Tibial artery (tissue), 4 donors: ENCODE measurements at regions not wholly inside any gene's neighbourhood (a gene's known extent, or its start where the extent isn't known, plus 50 kb on each side); places are given as distances from the start of the nearest gene placed in this dataset.

Source experiments
- DNase-seq, 2 donors: peaks; one replicate each; pipeline ENCODE4 v3.0.0-alpha.2; 2019
- H3K27ac ChIP-seq, 2 donors: fragments of 200-600 bp; sonication (generic) in 1 of 2; 1 replicate in 1 of 2; 2 replicates in 1 of 2; pipeline ENCODE4 v1.5.1; 2018 to 2019; ENCODE audit warnings: mild to moderate bottlenecking in 1 of 2
- H3K27me3 ChIP-seq, 2 donors: fragments of 200-600 bp; sonication (generic) in 1 of 2; one replicate each; pipeline versions ENCODE4 v1.5.1 to v1.6.0; 2016 to 2019
- H3K36me3 ChIP-seq, 3 donors: fragments of 200-600 bp; sonication (generic) in 2 of 3; one replicate each; pipeline ENCODE4 v1.5.1; 2016 to 2019; ENCODE audit warnings: mild to moderate bottlenecking in 2 of 3
- H3K4me1 ChIP-seq, 4 donors: fragments of 200-600 bp; sonication (generic) in 2 of 4; 1 replicate in 3 of 4; 2 replicates in 1 of 4; pipeline ENCODE4 v1.5.1; 2016 to 2019
- H3K4me3 ChIP-seq, 2 donors: fragments of 200-600 bp; sonication (generic) in 1 of 2; 1 replicate in 1 of 2; 2 replicates in 1 of 2; pipeline ENCODE4 v1.5.1; 2018 to 2019; ENCODE audit warnings: mild to moderate bottlenecking in 2 of 2
- H3K9me3 ChIP-seq, 3 donors: fragments of 200-600 bp; sonication (generic) in 1 of 3; one replicate each; pipeline ENCODE4 v1.5.1; 2016 to 2019
- CTCF ChIP-seq, 2 experiments: fragments of 200-600 bp in 1 of 2; fragments of 450-650 bp in 1 of 2; IDR thresholded peaks; one replicate each; pipeline ENCODE4 v1.5.1; 2017 to 2019; ENCODE audit warnings: antibody characterized with exemption in 2 of 2, mild to moderate bottlenecking in 1 of 2, moderate library complexity in 1 of 2
- intact Hi-C: fragments of 100-400 bp; cut with DNase I; formaldehyde crosslinking; loops from one replicate; pipeline ENCODE4 v1.15.0; 2023; ENCODE audit warnings: low total_unique reads

GRCh38 chr12:5223881-5224280 is 180.2 kb downstream of the KCNA5 start:
- Histone ChIP-seq H3K4me1 (no peaks in the 10 kb centered on the region), H3K36me3 (no peaks in the 10 kb centered on the region), H3K27me3 (no peaks in the 10 kb centered on the region), H3K4me3 (no peak overlapping the region), H3K9me3 (no peaks in the 10 kb centered on the region), H3K27ac (no peak overlapping the region)
- no peak for DNase-seq
- TF ChIP-seq CTCF (IDR thresholded peaks at IDR 0.05) = no peak
- intact Hi-C loops = no loop called here

- no peak for DNase-seq
- no peak for TF ChIP-seq CTCF (IDR thresholded peaks at IDR 0.05)
- intact Hi-C loops = no loop called here
These were observed 182.9 kb downstream of the KCNA5 start for GRCh38 chr12:5226581-5226980.

GRCh38 chr12:5227708-5228373 is 184.2 kb downstream of the KCNA5 start:
- intact Hi-C loops = no loop called here
- Histone ChIP-seq H3K9me3 (no peaks in the 10 kb centered on the region), H3K27me3 (no peaks in the 10 kb centered on the region), H3K27ac (no peak overlapping the region), H3K4me3 (no peak overlapping the region), H3K4me1 (no peaks in the 10 kb centered on the region), H3K36me3 (no peaks in the 10 kb centered on the region)
- DNase-seq = no peak
- TF ChIP-seq CTCF (IDR thresholded peaks at IDR 0.05) = no peak

More at GRCh38 chr12:5226581-5226980, 182.9 kb downstream of the KCNA5 start:
- Histone ChIP-seq H3K9me3 (no peaks in the 10 kb centered on the region), H3K4me1 (no peaks in the 10 kb centered on the region), H3K27ac (no peak overlapping the region), H3K4me3 (no peak overlapping the region), H3K27me3 (no peaks in the 10 kb centered on the region), H3K36me3 (no peaks in the 10 kb centered on the region)

GRCh38 chr12:5230156-5230555 is 186.5 kb downstream of the KCNA5 start:
- Histone ChIP-seq H3K9me3 (no peaks in the 10 kb centered on the region), H3K4me1 (no peaks in the 10 kb centered on the region), H3K36me3 (no peaks in the 10 kb centered on the region), H3K27ac (no peak overlapping the region), H3K27me3 (no peaks in the 10 kb centered on the region), H3K4me3 (no peak overlapping the region)
- DNase-seq = no peak
- intact Hi-C loops = no loop called here
- TF ChIP-seq CTCF (IDR thresholded peaks at IDR 0.05) = no peak

- Histone ChIP-seq H3K27me3 (no peaks in the 10 kb centered on the region), H3K9me3 (no peaks in the 10 kb centered on the region), H3K4me1 (no peaks in the 10 kb centered on the region), H3K4me3 (no peak overlapping the region), H3K27ac (no peak overlapping the region), H3K36me3 (no peaks in the 10 kb centered on the region)
- intact Hi-C loops = no loop called here
- DNase-seq = no peak
- no peak for TF ChIP-seq CTCF (IDR thresholded peaks at IDR 0.05)
These were observed 187.2 kb downstream of the KCNA5 start for GRCh38 chr12:5230861-5231260.

GRCh38 chr12:5232291-5232690 is 188.6 kb downstream of the KCNA5 start:
- intact Hi-C loops = no loop called here
- Histone ChIP-seq H3K27ac (no peak overlapping the region), H3K9me3 (no peaks in the 10 kb centered on the region), H3K27me3 (no peaks in the 10 kb centered on the region), H3K4me3 (no peak overlapping the region), H3K36me3 (no peaks in the 10 kb centered on the region), H3K4me1 (no peaks in the 10 kb centered on the region)
- no peak for DNase-seq
- no peak for TF ChIP-seq CTCF (IDR thresholded peaks at IDR 0.05)
